H1 (cell line): ENCODE measurements at regions not wholly inside any gene's neighbourhood (a gene's known extent, or its start where the extent isn't known, plus 50 kb on each side); places are given as distances from the start of the nearest gene placed in this dataset.

Experiments used
- BRCA1 ChIP-seq: IDR thresholded peaks from 2 replicates; pipeline ENCODE4 v1.6.1; 2012; ENCODE audit warnings: low read depth, low read length, improper control_type of control experiment
- EZH2 ChIP-seq: fragments of 200-600 bp; sonication (generic); IDR thresholded peaks from 2 replicates; pipeline ENCODE4 v1.7.1; 2012; ENCODE audit warnings: low read depth, mild to moderate bottlenecking, moderate library complexity, low read length, inconsistent platforms; ENCODE audit not compliant: severe bottlenecking
- KDM1A ChIP-seq: fragments of 200-600, 300-600 bp; sonication (generic); IDR thresholded peaks from 2 replicates; pipeline ENCODE4 v1.7.1; 2016; ENCODE audit warnings: mild to moderate bottlenecking, low read length, borderline replicate concordance
- POLR2A ChIP-seq, 2 experiments: IDR thresholded peaks; 1 replicate in 1 of 2; 2 replicates in 1 of 2; pipeline ENCODE4 v1.6.1; 2011; ENCODE audit warnings: low read depth in 2 of 2, low read length in 2 of 2, mild to moderate bottlenecking in 2 of 2; ENCODE audit errors: control extremely low read depth in 1 of 2
- RAD21 ChIP-seq, 2 experiments: IDR thresholded peaks in 1 of 2; conservative IDR thresholded peaks in 1 of 2; 2 replicates each; pipeline ENCODE4 v1.6.1; 2011; ENCODE audit warnings: low read depth in 2 of 2, low read length in 2 of 2, improper control_type of control experiment in 1 of 2, inconsistent platforms in 1 of 2, mild to moderate bottlenecking in 1 of 2, moderate library complexity in 1 of 2
- TAF1 ChIP-seq: IDR thresholded peaks from 2 replicates; pipeline ENCODE4 v1.6.1; 2011; ENCODE audit warnings: mild to moderate bottlenecking, low read depth, low read length
- TCF12 ChIP-seq: IDR thresholded peaks from 2 replicates; pipeline ENCODE4 v1.6.1; 2011; ENCODE audit warnings: low read depth, mild to moderate bottlenecking, low read length
- TF ChIP-seq, protein P1 (sequence below), 3 experiments: IDR thresholded peaks; 1 replicate in 2 of 3; 2 replicates in 1 of 3; pipeline versions ENCODE4 v1.5.1 to v1.6.1; 2011; ENCODE audit warnings: low read length in 3 of 3, mild to moderate bottlenecking in 3 of 3, inconsistent platforms in 2 of 3, low read depth in 1 of 3, moderate library complexity in 1 of 3; ENCODE audit not compliant: insufficient read depth in 1 of 3; ENCODE audit errors: control extremely low read depth in 1 of 3
- TF ChIP-seq, protein P2 (sequence below): IDR thresholded peaks from 2 replicates; pipeline ENCODE4 v1.6.1; 2011; ENCODE audit warnings: low read depth, mild to moderate bottlenecking, low read length; ENCODE audit not compliant: insufficient read depth

DNA sequence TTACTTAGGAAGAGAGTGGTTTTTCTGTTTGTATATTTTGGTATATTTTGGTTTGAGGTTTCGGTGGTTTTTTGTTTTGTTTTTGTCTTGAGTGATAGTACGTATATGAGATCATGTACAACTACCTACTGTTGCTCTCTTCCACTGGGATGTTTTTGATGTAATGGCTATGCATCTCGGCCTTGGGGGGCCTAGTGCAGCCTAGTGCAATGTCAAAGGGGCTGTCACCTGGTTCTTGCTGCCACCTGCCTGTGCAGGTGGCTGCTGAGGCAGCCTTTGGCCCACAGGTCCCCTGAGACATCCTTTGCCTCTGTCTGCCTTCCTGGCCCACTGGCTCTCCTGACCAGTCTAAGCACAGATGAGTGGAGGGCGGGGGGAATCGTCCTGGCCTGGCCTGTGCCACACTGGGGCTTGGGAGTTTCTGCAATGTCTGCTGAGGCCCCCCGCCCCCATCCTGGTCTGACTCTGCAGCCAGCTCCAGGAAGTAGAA, 546.6 kb downstream of the CD83 start:
- TF ChIP-seq BRCA1 (no peak), EZH2 (no peak), KDM1A (no peak), TCF12 (no peak), TAF1 (no peak), POLR2A (IDR thresholded peaks at IDR 0.05; ENCODE audit: control extremely low read depth in 1 of 2, low read depth in 2 of 2, low read length in 2 of 2) (no peak), RAD21 (IDR thresholded peaks at IDR 0.05 in 1 of 2, conservative IDR thresholded peaks at IDR 0.05 in 1 of 2; ENCODE audit: low read depth in 2 of 2, low read length in 2 of 2) (peak in 1 of 2 experiments; percentile 24; a peak in 2 of 4 replicates)
- TF ChIP-seq, protein P1, sequence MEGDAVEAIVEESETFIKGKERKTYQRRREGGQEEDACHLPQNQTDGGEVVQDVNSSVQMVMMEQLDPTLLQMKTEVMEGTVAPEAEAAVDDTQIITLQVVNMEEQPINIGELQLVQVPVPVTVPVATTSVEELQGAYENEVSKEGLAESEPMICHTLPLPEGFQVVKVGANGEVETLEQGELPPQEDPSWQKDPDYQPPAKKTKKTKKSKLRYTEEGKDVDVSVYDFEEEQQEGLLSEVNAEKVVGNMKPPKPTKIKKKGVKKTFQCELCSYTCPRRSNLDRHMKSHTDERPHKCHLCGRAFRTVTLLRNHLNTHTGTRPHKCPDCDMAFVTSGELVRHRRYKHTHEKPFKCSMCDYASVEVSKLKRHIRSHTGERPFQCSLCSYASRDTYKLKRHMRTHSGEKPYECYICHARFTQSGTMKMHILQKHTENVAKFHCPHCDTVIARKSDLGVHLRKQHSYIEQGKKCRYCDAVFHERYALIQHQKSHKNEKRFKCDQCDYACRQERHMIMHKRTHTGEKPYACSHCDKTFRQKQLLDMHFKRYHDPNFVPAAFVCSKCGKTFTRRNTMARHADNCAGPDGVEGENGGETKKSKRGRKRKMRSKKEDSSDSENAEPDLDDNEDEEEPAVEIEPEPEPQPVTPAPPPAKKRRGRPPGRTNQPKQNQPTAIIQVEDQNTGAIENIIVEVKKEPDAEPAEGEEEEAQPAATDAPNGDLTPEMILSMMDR (IDR thresholded peaks at IDR 0.05; ENCODE audit: control extremely low read depth in 1 of 3, insufficient read depth in 1 of 3, low read depth in 1 of 3, low read length in 3 of 3), result no peak
- TF ChIP-seq, protein P2, sequence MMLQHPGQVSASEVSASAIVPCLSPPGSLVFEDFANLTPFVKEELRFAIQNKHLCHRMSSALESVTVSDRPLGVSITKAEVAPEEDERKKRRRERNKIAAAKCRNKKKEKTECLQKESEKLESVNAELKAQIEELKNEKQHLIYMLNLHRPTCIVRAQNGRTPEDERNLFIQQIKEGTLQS, result no peak
